DND-41 (cell line): ENCODE measurements at regions not wholly inside any gene's neighbourhood (a gene's known extent, or its start where the extent isn't known, plus 50 kb on each side); places are given as distances from the start of the nearest gene placed in this dataset.

ENCODE experiments used
- ATAC-seq: fragments of 200-7000 bp; cut with Tn5 transposase; 3 replicates; pipeline ENCODE4 v1.9.1; 2021; ENCODE audit warnings: low read depth; ENCODE audit not compliant: insufficient read depth
- DNase-seq: peaks from one replicate; pipeline ENCODE4 v3.0.0-alpha.2; 2020
- H2AFZ ChIP-seq: 2 replicates; pipeline ENCODE4 v1.6.0; 2012; ENCODE audit warnings: low read depth, low read length
- H3K27ac ChIP-seq: 2 replicates; pipeline ENCODE4 v1.5.1; 2012; ENCODE audit warnings: low read length, inconsistent platforms
- H3K27me3 ChIP-seq: fragments of 200-600 bp; sonication (generic); 2 replicates; pipeline ENCODE4 v1.6.0; 2012; ENCODE audit warnings: low read length, mild to moderate bottlenecking, inconsistent platforms; ENCODE audit not compliant: insufficient read depth, poor library complexity
- H3K36me3 ChIP-seq: 2 replicates; pipeline ENCODE4 v1.5.1; 2012; ENCODE audit warnings: low read length, inconsistent platforms; ENCODE audit not compliant: insufficient read depth
- H3K4me1 ChIP-seq: 2 replicates; pipeline ENCODE4 v1.5.1; 2012; ENCODE audit warnings: mild to moderate bottlenecking, low read length; ENCODE audit not compliant: insufficient read depth
- H3K4me2 ChIP-seq: 2 replicates; pipeline ENCODE4 v1.6.0; 2012; ENCODE audit warnings: mild to moderate bottlenecking, moderate library complexity, low read length, inconsistent platforms; ENCODE audit not compliant: insufficient read depth
- H3K4me3 ChIP-seq, 2 experiments: fragments of 200-600 bp in 1 of 2; shearing (Covaris generic) in 1 of 2; 2 replicates each; pipeline ENCODE4 v1.5.1; 2012 to 2016; ENCODE audit warnings: inconsistent platforms in 2 of 2, low read length in 2 of 2, mild to moderate bottlenecking in 2 of 2, low read depth in 1 of 2, moderate library complexity in 1 of 2
- H3K79me2 ChIP-seq: 2 replicates; pipeline ENCODE4 v1.6.0; 2012; ENCODE audit warnings: low read length, inconsistent platforms; ENCODE audit not compliant: insufficient read depth
- H3K9ac ChIP-seq: 2 replicates; pipeline ENCODE4 v1.6.0; 2012; ENCODE audit warnings: low read depth, mild to moderate bottlenecking, inconsistent platforms, low read length, moderate library complexity
- H3K9me3 ChIP-seq: 2 replicates; pipeline ENCODE4 v1.5.1; 2012; ENCODE audit warnings: low read length, moderate library complexity, mild to moderate bottlenecking, inconsistent platforms; ENCODE audit not compliant: insufficient read depth, severe bottlenecking
- H4K20me1 ChIP-seq: 2 replicates; pipeline ENCODE4 v1.6.0; 2012; ENCODE audit warnings: low read length; ENCODE audit not compliant: insufficient read depth
- CTCF ChIP-seq: IDR thresholded peaks from 2 replicates; pipeline ENCODE4 v1.5.1; 2012; ENCODE audit warnings: borderline replicate concordance, low read length, moderate library complexity, mild to moderate bottlenecking; ENCODE audit not compliant: poor library complexity, severe bottlenecking; ENCODE audit errors: extremely low read depth
- EZH2 ChIP-seq: IDR thresholded peaks from 3 replicates; pipeline ENCODE4 v1.6.1; 2012; ENCODE audit warnings: borderline replicate concordance, low read depth, mild to moderate bottlenecking, moderate library complexity, low read length, inconsistent platforms; ENCODE audit not compliant: severe bottlenecking

- Histone ChIP-seq H3K27ac (no peak overlapping the region), H3K9ac (no peak overlapping the region), H3K79me2 (no peaks in the 10 kb centered on the region), H3K4me2 (no peak overlapping the region), H4K20me1 (no peaks in the 10 kb centered on the region), H3K27me3 (no peaks in the 10 kb centered on the region), H3K36me3 (no peaks in the 10 kb centered on the region), H3K4me1 (peaks cover 9% of the 10 kb centered on the region), H3K9me3 (no peaks in the 10 kb centered on the region), H3K4me3 (no peak overlapping the region), H2AFZ (no peak overlapping the region)
- DNase-seq (no peak), ATAC-seq (no peak)
- no peak for TF ChIP-seq CTCF
- TF ChIP-seq EZH2, result no peak
Observed at GRCh38 chr5:60517850-60518249, 182.1 kb downstream of the DEPDC1B start.

GRCh38 chr5:60517094-60517694 is 182.8 kb downstream of the DEPDC1B start:
- H3K4me2 ChIP-seq, result no peak overlapping the region
- H3K4me1 ChIP-seq, result peaks cover 9% of the 10 kb centered on the region
- TF ChIP-seq EZH2 (no peak), CTCF (no peak)
- no peaks in the 10 kb centered on the region for H3K79me2 ChIP-seq
- H3K27ac ChIP-seq, result no peak overlapping the region
- H2AFZ ChIP-seq, result no peak overlapping the region
- no peak overlapping the region for H3K4me3 ChIP-seq
- H4K20me1 ChIP-seq, result no peaks in the 10 kb centered on the region
- H3K36me3 ChIP-seq, result no peaks in the 10 kb centered on the region
- no peak overlapping the region for H3K9ac ChIP-seq
- ATAC-seq (no peak), DNase-seq (no peak)
- H3K27me3 ChIP-seq, result no peaks in the 10 kb centered on the region
- no peaks in the 10 kb centered on the region for H3K9me3 ChIP-seq

DNA sequence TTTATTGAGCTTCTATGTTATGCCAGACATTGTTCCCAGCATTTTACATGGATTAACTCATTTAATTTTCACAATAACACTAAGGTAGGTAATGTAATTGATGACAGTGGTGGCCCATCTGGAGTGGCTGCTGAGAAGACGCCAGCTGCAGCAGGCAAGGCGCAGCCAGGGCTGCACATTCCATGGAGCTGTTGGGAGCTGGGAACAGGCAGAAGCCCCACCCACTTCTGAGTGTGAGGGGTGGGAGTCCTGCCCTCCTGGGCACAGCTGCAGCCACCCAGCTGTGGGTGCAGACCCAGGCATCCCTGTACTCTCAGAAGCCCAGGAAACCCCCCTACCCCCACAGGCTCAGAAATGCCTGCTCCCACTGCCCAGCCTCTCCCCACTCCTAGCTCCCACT is 183.3 kb downstream of the DEPDC1B start:
- Histone ChIP-seq H3K9ac (no peak overlapping the region), H2AFZ (no peak overlapping the region), H3K79me2 (no peaks in the 10 kb centered on the region), H3K9me3 (no peaks in the 10 kb centered on the region), H4K20me1 (no peaks in the 10 kb centered on the region), H3K27ac (no peak overlapping the region), H3K4me1 (peaks cover 5% of the 10 kb centered on the region), H3K27me3 (no peaks in the 10 kb centered on the region), H3K4me2 (no peak overlapping the region), H3K4me3 (no peak overlapping the region), H3K36me3 (no peaks in the 10 kb centered on the region)
- TF ChIP-seq EZH2 (no peak), CTCF (no peak)
- DNase-seq (no peak), ATAC-seq (no peak)
